ENCODE measurements at regions not wholly inside any gene's neighbourhood (a gene's known extent, or its start where the extent isn't known, plus 50 kb on each side); places are given as distances from the start of the nearest gene placed in this dataset.

DNA sequence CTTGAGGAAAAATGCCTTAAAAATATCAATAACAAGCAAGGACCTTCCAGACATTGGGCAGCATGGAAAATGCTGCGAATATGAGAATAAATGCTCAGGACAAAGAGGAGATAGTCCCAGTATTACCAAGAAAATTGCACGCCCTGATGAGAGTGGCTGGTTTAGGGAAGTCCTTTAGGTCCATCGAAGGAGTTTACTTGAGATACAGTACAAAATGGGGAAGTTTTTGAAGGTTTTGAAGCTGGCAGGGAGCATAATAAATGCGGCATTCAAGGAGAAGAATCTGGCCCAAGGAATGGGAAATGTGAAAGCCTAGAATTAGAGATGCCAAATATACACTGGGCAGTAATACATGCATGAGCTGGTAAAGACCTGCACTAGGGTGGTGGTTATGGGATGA lies 90.2 kb upstream of the SPATS2L start:
- TF ChIP-seq, protein P1, sequence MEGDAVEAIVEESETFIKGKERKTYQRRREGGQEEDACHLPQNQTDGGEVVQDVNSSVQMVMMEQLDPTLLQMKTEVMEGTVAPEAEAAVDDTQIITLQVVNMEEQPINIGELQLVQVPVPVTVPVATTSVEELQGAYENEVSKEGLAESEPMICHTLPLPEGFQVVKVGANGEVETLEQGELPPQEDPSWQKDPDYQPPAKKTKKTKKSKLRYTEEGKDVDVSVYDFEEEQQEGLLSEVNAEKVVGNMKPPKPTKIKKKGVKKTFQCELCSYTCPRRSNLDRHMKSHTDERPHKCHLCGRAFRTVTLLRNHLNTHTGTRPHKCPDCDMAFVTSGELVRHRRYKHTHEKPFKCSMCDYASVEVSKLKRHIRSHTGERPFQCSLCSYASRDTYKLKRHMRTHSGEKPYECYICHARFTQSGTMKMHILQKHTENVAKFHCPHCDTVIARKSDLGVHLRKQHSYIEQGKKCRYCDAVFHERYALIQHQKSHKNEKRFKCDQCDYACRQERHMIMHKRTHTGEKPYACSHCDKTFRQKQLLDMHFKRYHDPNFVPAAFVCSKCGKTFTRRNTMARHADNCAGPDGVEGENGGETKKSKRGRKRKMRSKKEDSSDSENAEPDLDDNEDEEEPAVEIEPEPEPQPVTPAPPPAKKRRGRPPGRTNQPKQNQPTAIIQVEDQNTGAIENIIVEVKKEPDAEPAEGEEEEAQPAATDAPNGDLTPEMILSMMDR (conservative IDR thresholded peaks at IDR 0.05; ENCODE audit: low read length): no peak
- no peak for TF ChIP-seq EZH2phosphoT487 (IDR thresholded peaks at IDR 0.05; ENCODE audit: borderline replicate concordance, low read depth, low read length)

Data from OCI-LY7 (cell line).